HepG2 (cell line): ENCODE measurements at regions not wholly inside any gene's neighbourhood (a gene's known extent, or its start where the extent isn't known, plus 50 kb on each side); places are given as distances from the start of the nearest gene placed in this dataset.

Source experiments
- GATAD1 ChIP-seq: IDR thresholded peaks from 2 replicates; pipeline ENCODE4 v1.6.1; 2016; ENCODE audit warnings: missing genetic modification reagents, missing compliant biosample characterization
- THRA ChIP-seq: sonication (generic); formaldehyde crosslinking; IDR thresholded peaks from 2 replicates; pipeline ENCODE4 v1.4.0; 2020; ENCODE audit warnings: missing genetic modification reagents, borderline replicate concordance
- ZBTB39 ChIP-seq: sonication (generic); formaldehyde crosslinking; IDR thresholded peaks from 2 replicates; pipeline ENCODE4 v1.5.0; 2020; ENCODE audit warnings: missing genetic modification reagents
- ZNF142 ChIP-seq: sonication (generic); formaldehyde crosslinking; IDR thresholded peaks from 2 replicates; pipeline ENCODE4 v1.4.0; 2020; ENCODE audit warnings: missing genetic modification reagents

GRCh38 chr3:106880206-106880605 lies 497.0 kb upstream of the CCDC54 start (continued):
- TF ChIP-seq ZNF142 = no peak
- TF ChIP-seq THRA (CRISPR knock-in tag) = no peak
- TF ChIP-seq GATAD1 (CRISPR knock-in tag) = no peak
- no peak for TF ChIP-seq ZBTB39 (CRISPR knock-in tag)
